ENCODE measurements at regions not wholly inside any gene's neighbourhood (a gene's known extent, or its start where the extent isn't known, plus 50 kb on each side); places are given as distances from the start of the nearest gene placed in this dataset.

GRCh38 chr12:77477907-77478533 is 352.7 kb upstream of the NAV3 start:
- dilution Hi-C loops (cut with HindIII; ENCODE audit: low sequenced_read_pairs, unreplicated experiment) (no loop called here), intact Hi-C loops (cut with micrococcal nuclease) (no loop called here), in situ Hi-C loops (cut with MboI; ENCODE audit: low sequenced_read_pairs) (no loop called here)
- Histone ChIP-seq H3K4me2 (ENCODE audit: low read depth, low read length) (no peak overlapping the region), H4K8ac (ENCODE audit: low read depth in 2 of 2, low read length in 2 of 2) (no peak overlapping the region), H4K91ac (ENCODE audit: insufficient read depth, low read depth, low read length) (no peak overlapping the region), H3K4ac (ENCODE audit: low read depth, low read length) (no peak overlapping the region), H2AFZ (replicated peaks; ENCODE audit: low read length, poor library complexity) (no peak overlapping the region), H2BK20ac (ENCODE audit: low read depth, low read length) (no peak overlapping the region), H3K36me3 (ENCODE audit: control insufficient read depth, insufficient read depth, low read length) (no peaks in the 10 kb centered on the region), H3K4me3 (ENCODE audit: insufficient read depth, low read depth, low read length) (no peak overlapping the region), H3K56ac (ENCODE audit: extremely low read depth, insufficient read depth, low read length) (no peak overlapping the region), H3K4me1 (ENCODE audit: control insufficient read depth, insufficient read depth, low read length) (no peaks in the 10 kb centered on the region), H3K9me3 (ENCODE audit: control insufficient read depth, insufficient read depth, low read length) (no peaks in the 10 kb centered on the region), H2BK120ac (ENCODE audit: low read depth, low read length) (no peak overlapping the region), H3K14ac (replicated peaks; ENCODE audit: low read depth, low read length) (no peak overlapping the region), H2BK5ac (ENCODE audit: low read depth, low read length, poor library complexity, severe bottlenecking) (no peak overlapping the region), H4K20me1 (ENCODE audit: insufficient read depth, low read length) (no peaks in the 10 kb centered on the region), H3K27me3 (ENCODE audit: control insufficient read depth, insufficient read depth, low read length) (no peaks in the 10 kb centered on the region), H3K9me1 (ENCODE audit: insufficient read depth, low read length) (no peaks in the 10 kb centered on the region), H2AK9ac (replicated peaks; ENCODE audit: low read depth, low read length, poor library complexity) (no peak overlapping the region), H3K18ac (ENCODE audit: low read depth, low read length) (no peak overlapping the region), H2AK5ac (ENCODE audit: low read depth, low read length) (no peak overlapping the region), H3K9ac (ENCODE audit: low read depth, low read length) (no peak overlapping the region), H2BK15ac (ENCODE audit: low read depth, low read length) (no peak overlapping the region), H4K5ac (ENCODE audit: low read depth, low read length) (no peak overlapping the region), H3K27ac (ENCODE audit: insufficient read depth, low read length) (no peak overlapping the region), H3K23ac (ENCODE audit: low read depth, low read length) (no peak overlapping the region), H3K79me1 (ENCODE audit: low read depth in 1 of 2, low read length in 2 of 2) (no peaks in the 10 kb centered on the region)
- WGBS, 2 experiments (ENCODE audit: extremely low coverage in 2 of 2, insufficient read length in 1 of 2), result no CpG with 5 or more reads among the region's 1 CpG
- TF ChIP-seq RAD21 (IDR thresholded peaks at IDR 0.05; ENCODE audit: low read length) (no peak), CTCF (conservative IDR thresholded peaks at IDR 0.05; ENCODE audit: low read depth, low read length) (no peak), ELK1 (IDR thresholded peaks at IDR 0.05; ENCODE audit: borderline replicate concordance, low read depth, low read length) (no peak), MAFK (IDR thresholded peaks at IDR 0.05; ENCODE audit: low read depth, low read length) (no peak), BHLHE40 (IDR thresholded peaks at IDR 0.05; ENCODE audit: low read depth, low read length) (no peak), MXI1 (IDR thresholded peaks at IDR 0.05; ENCODE audit: borderline replicate concordance, low read depth, low read length) (no peak), CHD1 (IDR thresholded peaks at IDR 0.05; ENCODE audit: low read depth, low read length) (no peak), USF2 (IDR thresholded peaks at IDR 0.05; ENCODE audit: low read depth, low read length) (no peak), FOS (IDR thresholded peaks at IDR 0.05; ENCODE audit: low read depth, low read length) (no peak), CEBPB (IDR thresholded peaks at IDR 0.05; ENCODE audit: low read depth, low read length) (no peak), SMC3 (IDR thresholded peaks at IDR 0.05; ENCODE audit: low read depth, low read length) (no peak)
- no peak for DNase-seq
- ATAC-seq (ENCODE audit: low read depth), result no peak
- no TSS peak for BruUV-seq (replicated peaks)
- ChIA-PET CTCF (no interaction called here), POLR2A (ENCODE audit: unreplicated experiment) (no interaction called here)

Data from IMR-90 (cell line).